KG1 (cell line): ENCODE measurements at regions not wholly inside any gene's neighbourhood (a gene's known extent, or its start where the extent isn't known, plus 50 kb on each side); places are given as distances from the start of the nearest gene placed in this dataset.
"Not testable (repeated sequence)": the region's sequence is repeated elsewhere in the genome, so short reads cannot be mapped to it uniquely, and the experiment has no call there.

Source experiments
- DNase-seq: peaks from one replicate; lab custom pipeline; 2025; lab: John Stamatoyannopoulos, UW

- no peak for DNase-seq
Measured at GRCh38 chr6:112933947-112934346, 586.8 kb downstream of the RFPL4B start.

DNA sequence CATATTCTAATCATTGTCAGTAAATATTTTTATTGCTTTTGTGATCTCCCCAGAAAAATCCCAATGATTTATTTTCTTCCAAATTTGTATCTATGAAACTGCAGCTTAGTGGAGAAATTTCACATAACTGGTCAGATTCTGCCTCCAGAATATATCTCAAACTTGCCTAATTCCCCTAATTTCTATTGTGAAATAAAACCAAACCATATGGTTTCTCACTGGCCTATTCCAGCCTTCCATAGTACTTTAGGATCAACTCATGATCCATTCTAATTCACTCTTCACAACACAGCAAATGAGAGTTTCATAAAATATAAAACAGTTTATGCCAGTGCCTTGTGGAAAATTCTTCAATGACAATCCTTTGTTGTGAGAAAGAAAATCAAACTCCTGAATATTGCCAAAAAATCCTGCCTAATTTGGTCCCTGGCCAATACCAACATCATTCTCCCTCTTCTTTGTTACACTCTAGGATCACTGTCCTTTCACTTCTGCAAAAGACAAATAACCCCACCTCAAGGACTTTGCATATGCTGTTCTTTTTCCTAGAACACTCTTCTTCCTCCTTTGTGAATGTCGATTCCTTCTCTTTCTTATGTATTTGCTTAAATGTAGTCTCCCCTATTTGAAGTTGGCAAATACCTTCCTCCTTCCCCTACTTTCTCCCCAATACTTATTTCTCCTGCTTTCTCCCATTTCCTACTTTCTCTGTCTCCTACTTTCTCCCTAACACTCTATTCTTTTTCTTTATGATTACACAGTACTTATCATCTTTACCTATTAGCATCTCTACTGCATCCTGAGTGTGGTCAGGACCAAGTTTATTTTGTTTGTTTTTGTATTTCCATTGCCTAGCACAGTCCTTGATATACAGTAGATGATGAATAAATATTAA lies 587.5 kb downstream of the RFPL4B start:
- DNase-seq = no peak

DNA sequence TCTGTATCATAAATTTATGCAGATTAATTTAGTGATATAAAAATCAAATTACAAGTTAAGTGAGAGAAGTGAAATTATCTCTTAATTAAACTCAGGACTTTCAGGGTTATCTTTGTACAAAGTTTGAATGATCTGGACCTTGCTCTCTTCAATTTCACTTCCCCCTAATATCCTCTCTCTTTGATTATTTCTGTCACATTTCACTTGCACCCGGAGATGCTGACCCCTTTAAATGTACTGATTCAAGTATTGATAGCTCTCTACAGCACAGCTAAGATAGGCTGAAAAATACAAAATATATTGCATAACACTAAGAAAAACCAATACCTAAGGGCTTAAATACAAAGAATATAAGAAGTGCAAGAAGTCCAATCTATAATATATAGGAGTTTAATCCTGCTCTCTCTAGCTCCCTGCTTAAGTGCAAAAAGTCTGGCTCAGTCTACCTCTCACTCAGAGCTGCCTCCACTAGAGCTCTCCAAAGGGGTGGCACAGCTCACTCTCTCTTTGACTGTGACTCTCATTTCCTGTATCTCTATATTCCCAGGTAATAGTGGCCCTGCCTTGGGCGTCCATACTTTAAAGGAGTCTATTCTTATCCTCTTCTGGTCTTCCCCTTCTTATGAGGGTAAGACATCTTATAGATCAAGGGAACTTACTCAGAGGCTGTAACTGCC lies 588.4 kb downstream of the RFPL4B start:
- no peak for DNase-seq

DNA sequence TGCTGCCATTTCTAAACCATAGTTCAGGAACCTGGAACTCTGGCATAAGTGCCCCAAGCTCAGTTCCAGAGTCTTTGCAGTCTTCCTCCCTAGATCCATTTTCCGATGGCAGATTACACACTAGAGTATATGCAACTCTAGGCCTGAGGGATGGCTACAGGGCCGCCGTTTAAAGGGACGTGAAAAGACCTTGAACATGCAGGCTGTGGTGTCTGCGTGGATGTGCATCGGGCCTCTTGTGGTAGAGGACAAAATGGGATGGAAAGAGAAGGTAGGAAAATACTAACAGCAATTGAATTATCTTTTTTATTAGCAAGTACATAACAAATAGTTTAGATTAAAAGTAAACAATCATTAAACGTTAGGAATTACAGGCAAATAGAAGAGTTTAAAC lies 588.9 kb downstream of the RFPL4B start:
- no peak for DNase-seq

DNA sequence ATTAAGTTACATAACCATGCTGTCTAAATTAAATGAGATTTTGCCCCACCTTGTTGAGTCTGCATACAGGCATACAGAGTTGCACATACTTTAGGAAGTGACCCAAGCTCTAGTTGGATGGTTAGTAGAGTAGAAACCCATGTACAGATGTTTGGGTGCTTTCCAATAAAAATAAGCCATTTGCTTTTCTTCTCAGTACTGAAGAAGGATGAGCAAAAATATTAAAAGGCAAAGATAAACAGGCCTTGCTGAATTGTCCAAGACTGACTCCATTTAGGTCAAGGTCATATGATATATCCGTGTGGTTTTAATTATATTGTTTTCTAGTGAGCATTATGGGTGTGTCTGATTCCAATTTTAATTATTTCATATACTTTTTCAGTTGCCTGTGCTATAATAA lies 589.4 kb downstream of the RFPL4B start:
- no peak for DNase-seq

GRCh38 chr6:112937690-112938089 lies 590.6 kb downstream of the RFPL4B start:
- DNase-seq = not testable (repeated sequence)

DNA sequence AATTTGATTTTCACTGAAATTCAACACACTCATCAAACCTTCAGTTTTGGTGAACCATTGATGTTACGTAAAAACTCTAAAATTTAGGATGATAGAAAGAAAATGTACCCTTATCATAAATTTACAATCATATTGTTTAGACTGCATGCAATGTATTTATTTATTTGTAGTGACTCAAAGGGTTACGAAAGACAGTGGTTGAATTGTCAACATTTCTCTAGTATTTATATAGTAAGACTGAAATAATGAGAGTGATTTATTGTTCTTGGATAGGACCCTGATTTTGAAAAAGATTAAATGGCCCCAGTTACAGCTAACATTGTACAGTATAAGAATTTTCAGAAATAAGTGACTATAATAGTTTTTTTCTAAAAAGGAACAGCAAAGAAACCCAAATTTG lies 591.5 kb downstream of the RFPL4B start:
- DNase-seq = no peak

- no peak for DNase-seq
Measured at GRCh38 chr6:112939563-112939962, 592.4 kb downstream of the RFPL4B start.

DNA sequence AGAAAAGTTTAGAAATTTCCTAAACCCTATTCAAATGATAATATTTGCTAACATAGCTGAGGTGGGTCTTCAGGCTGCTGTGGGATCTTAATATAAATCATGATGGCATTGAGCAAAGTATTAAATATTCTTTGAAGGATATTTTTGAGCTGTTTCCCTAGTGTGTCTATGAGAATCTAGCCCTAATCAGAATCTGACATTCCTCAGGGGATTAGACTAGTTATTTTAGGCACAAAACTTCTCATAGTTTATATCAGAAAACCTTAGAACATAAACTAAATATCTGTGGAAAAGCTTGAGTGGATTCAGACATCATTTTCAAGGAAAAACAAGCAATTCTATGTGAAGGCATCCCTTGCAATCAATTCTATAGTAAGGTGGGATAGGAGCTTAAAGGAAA lies 594.5 kb downstream of the RFPL4B start:
- DNase-seq = no peak

DNA sequence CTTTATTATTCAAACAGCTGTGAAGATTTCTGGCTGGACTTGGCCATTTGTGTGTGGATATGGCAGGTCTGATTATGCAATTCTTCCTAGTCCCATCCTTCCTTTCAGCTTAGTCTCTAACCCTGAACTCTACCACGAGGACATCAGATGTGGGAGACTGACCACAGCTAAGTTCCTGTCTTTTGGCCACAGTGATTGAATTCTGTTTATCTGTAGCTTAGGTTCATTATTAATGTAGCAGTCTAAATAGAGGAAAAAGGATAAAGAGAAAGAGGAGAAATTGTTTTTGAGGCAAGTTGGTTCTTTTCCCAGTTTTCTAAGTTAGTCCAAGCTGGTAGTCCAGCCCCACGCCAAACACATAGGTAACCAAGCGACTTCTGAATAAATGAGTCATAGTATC lies 598.9 kb downstream of the RFPL4B start:
- DNase-seq = no peak

DNA sequence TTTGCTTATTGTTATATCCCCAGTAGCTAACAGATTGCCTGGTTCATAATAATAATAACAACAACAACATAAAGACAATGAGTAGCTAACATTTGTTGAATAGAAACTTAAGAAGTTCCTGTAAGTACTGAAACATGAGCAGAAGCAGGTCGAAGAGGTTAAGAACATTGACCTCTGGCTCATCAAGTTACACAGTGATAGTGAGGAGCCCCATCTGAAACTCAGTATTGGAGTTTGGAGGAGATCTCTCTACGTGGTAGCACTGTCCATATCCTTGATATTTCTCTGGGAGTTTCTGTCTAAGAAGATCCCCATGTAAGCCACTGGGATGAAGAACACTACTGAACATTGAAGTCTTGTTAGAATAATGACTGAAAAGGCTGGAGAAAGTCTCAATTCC lies 600.4 kb downstream of the RFPL4B start:
- no peak for DNase-seq

DNA sequence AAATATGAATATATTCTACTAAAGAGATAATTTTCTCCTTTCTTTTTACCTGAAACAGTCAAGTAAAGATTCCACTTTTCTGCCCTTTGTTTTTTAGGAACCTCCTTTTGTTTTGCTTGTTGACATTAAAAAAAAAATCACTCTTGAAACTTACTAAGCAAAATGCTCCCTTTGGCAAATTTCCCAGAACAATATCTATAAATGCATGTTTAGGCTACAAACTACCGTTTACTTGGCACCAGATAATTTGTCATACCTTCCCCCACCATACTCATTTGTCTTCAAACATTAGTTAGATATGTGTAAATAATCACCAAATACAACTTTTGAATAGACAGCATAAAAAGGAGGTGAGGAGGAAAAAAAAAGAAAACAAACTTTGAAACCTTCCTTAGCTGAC lies 604.7 kb downstream of the RFPL4B start:
- no peak for DNase-seq

DNA sequence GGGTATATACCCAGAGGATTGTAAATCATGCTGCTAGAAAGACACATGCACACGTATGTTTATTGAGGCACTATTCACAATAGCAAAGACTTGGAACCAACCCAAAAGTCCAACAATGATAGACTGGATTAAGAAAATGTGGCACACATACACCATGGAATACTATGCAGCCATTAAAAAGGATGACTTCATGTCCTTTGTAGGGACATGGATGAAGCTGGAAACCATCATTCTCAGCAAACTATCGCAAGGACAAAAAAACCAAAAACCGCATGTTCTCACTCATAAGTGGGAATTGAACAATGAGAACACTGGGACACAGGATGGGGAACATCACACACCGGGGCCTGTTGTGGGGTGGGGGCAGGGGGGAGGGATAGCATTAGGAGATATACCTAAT lies 608.6 kb downstream of the RFPL4B start:
- not testable (repeated sequence) for DNase-seq

GRCh38 chr6:112956696-112957535 lies 609.8 kb downstream of the RFPL4B start:
- DNase-seq = no peak

DNA sequence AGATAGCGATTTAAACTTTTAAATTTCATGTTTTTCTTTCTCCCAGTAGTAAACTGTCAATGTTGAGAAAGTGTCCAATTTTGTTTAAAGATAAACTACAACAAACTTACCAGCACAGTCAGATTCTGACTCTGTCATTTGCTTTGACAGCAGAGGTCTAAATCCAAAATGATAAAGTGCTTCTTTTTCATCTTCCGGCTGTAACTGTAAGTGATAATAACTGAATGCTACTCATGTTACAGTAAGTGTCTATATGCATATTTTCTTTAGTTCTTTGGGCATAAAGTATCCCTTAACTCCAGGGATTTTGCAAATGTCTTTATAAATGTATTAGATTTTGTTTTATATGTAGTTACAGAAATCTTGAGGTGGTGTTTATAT lies 610.4 kb downstream of the RFPL4B start:
- DNase-seq = no peak

GRCh38 chr6:112960130-112960529 lies 613.0 kb downstream of the RFPL4B start:
- DNase-seq = not testable (repeated sequence)

- DNase-seq = no peak
Measured at GRCh38 chr6:112967974-112968373, 620.8 kb downstream of the RFPL4B start.

GRCh38 chr6:112971651-112972050 lies 624.5 kb downstream of the RFPL4B start:
- no peak for DNase-seq

DNA sequence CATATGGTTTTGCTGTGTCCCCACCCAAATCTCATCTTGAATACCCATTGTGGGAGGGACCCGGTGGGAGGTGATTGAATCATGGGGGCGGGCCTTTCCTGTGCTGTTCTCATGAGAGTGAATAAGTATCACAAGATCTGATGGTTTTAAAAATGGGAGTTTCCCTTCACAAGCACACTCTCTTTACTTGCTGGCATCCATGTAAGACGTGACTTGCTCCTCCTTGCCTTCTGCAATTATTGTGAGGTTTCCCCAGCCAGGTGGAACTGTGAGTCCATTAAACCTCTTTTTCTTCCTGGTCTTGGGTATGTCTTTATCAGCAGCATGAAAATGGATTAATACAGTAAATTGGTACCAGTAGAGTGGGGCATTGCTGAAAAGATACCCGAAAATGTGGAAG lies 627.8 kb downstream of the RFPL4B start:
- not testable (repeated sequence) for DNase-seq

DNA sequence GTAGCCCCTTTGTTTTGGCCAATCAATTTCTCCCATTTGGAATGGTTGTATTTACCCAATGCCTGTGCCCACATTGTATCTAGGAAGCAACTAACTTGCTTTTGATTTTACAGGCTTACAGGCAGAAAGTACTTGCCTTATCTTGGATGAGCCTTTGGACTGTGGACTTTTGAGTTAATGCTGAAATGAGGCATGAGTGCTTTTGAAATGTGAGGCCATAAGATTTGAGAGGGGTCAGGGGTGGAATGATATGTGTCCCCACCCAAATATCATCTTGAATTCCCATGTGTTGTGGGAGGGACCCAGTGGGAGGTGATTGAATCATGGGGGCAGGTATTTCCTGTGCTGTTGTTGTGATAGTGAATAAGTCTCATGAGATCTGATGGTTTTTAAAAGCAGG lies 629.4 kb downstream of the RFPL4B start:
- not testable (repeated sequence) for DNase-seq

DNA sequence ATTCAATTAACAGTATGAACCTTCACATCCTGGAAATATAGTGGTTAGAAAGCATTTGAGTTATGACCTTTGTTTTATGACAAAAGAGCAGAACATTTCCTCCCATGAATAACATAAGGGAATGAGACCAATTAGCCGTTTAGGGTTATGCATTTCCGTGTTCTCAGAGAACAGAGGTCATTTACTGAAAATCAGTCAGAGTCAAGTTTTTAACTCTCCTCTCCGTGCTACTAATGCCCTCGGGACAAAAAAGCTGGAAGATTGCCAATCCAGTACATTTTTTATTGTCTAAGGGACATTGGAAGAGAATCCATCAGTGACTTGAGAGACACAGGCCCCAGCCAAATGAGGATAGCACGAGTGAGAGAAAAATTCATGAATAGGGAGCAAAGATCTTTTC lies 632.7 kb downstream of the RFPL4B start:
- DNase-seq = no peak

- no peak for DNase-seq
Measured at GRCh38 chr6:112980676-112981075, 633.5 kb downstream of the RFPL4B start.
